Natural killer cell (primary cell): ENCODE measurements at regions not wholly inside any gene's neighbourhood (a gene's known extent, or its start where the extent isn't known, plus 50 kb on each side); places are given as distances from the start of the nearest gene placed in this dataset.

Experiments used
- ATAC-seq, 3 donors: fragments of 150-1000 bp in 2 of 3; fragments of 200-7000 bp in 1 of 3; cut with Tn5 transposase; 1 replicate in 1 of 3; 2 replicates in 2 of 3; pipeline ENCODE4 v1.10.0; 2021; ENCODE audit warnings: mild to moderate bottlenecking in 2 of 3, moderate library complexity in 2 of 3
- DNase-seq, 2 donors: peaks; one replicate each; pipeline versions ENCODE4 v3.0.0 to v3.0.0-alpha.2; 2013 to 2021; ENCODE audit warnings: mixed read lengths in 1 of 2
- H3K27ac ChIP-seq: one replicate; pipeline ENCODE4 v1.5.1; 2013; ENCODE audit warnings: mild to moderate bottlenecking, low read length
- H3K27me3 ChIP-seq: one replicate; pipeline ENCODE4 v1.6.1; 2013; ENCODE audit warnings: low read length; ENCODE audit not compliant: control insufficient read depth, insufficient read depth
- H3K36me3 ChIP-seq: one replicate; pipeline ENCODE4 v1.6.1; 2013; ENCODE audit warnings: low read length; ENCODE audit not compliant: control insufficient read depth, insufficient read depth
- H3K4me1 ChIP-seq: one replicate; pipeline ENCODE4 v1.6.1; 2013; ENCODE audit warnings: low read length; ENCODE audit not compliant: control insufficient read depth, insufficient read depth
- H3K4me3 ChIP-seq: one replicate; pipeline ENCODE4 v1.5.1; 2013; ENCODE audit warnings: low read length
- H3K9me3 ChIP-seq: one replicate; pipeline ENCODE4 v1.6.1; 2013; ENCODE audit warnings: low read length; ENCODE audit not compliant: control insufficient read depth, insufficient read depth
- H3K27ac Mint-ChIP-seq, 2 donors: one replicate each; pipeline ENCODE4 v1.8.0; 2022; ENCODE audit warnings: mild to moderate bottlenecking in 2 of 2, mixed read lengths in 2 of 2, moderate library complexity in 1 of 2
- H3K27me3 Mint-ChIP-seq, 2 donors: one replicate each; pipeline ENCODE4 v1.8.0; 2022; ENCODE audit warnings: low read depth in 2 of 2, mixed read lengths in 2 of 2
- H3K36me3 Mint-ChIP-seq: one replicate; pipeline ENCODE4 v1.8.0; 2022; ENCODE audit warnings: mixed read lengths
- H3K4me1 Mint-ChIP-seq, 2 donors: one replicate each; pipeline ENCODE4 v1.8.0; 2022; ENCODE audit warnings: mixed read lengths in 2 of 2
- H3K4me3 Mint-ChIP-seq: one replicate; pipeline ENCODE4 v1.8.0; 2022; ENCODE audit warnings: mild to moderate bottlenecking, moderate library complexity, mixed read lengths
- H3K9me3 Mint-ChIP-seq, 2 donors: one replicate each; pipeline ENCODE4 v1.8.0; 2022; ENCODE audit warnings: mixed read lengths in 2 of 2
- CTCF ChIP-seq: fragments of 200-600 bp; IDR thresholded peaks from one replicate; pipeline ENCODE4 v1.8.0; 2022; ENCODE audit warnings: antibody characterized with exemption
- WGBS: methylation state at CpG from one replicate; pipeline ENCODE4 v1.1.7; 2013; ENCODE audit warnings: missing lambda C conversion rate; ENCODE audit not compliant: insufficient coverage; 5-methylcytosine and 5-hydroxymethylcytosine counted together
- intact Hi-C: fragments of 100-400 bp; cut with micrococcal nuclease; formaldehyde crosslinking; loops from one replicate; pipeline ENCODE4 v1.14.2; 2022

DNA sequence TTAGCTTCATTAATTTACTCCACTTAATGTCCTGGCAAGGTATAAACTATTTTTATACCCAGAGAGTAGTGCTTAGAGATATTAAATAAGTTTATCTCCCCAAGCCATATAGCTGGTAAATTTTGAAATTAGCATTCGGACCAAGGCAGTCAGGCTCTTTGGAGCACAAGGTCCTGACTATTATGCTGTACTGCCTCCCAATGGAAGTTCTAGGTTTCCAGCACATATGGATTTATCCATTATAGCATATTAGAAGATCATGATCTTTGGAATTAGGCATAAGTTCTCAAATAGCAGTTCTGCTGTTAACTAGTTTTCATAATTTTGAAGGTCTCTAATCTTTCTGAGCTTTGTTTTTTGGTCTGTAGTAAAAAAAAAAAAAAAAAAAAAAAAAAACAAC, 835.3 kb upstream of the EPHA7 start:
- intact Hi-C loops = no loop called here
- no peak overlapping the region for H3K4me3 Mint-ChIP-seq
- ATAC-seq (no peak), DNase-seq (no peak)
- H3K36me3 ChIP-seq = no peaks in the 10 kb centered on the region
- H3K27ac ChIP-seq = no peak overlapping the region
- H3K9me3 Mint-ChIP-seq = peaks cover 2 to 6% of the 10 kb centered on the region in 2 donors
- H3K4me3 ChIP-seq = no peak overlapping the region
- no peak overlapping the region for H3K27ac Mint-ChIP-seq
- WGBS = no CpG with 5 or more reads among the region's 1 CpG
- no peaks in the 10 kb centered on the region for H3K9me3 ChIP-seq
- no peaks in the 10 kb centered on the region for H3K4me1 Mint-ChIP-seq
- no peaks in the 10 kb centered on the region for H3K4me1 ChIP-seq
- no peaks in the 10 kb centered on the region for H3K27me3 ChIP-seq
- no peaks in the 10 kb centered on the region for H3K27me3 Mint-ChIP-seq
- TF ChIP-seq CTCF = no peak
- H3K36me3 Mint-ChIP-seq = no peaks in the 10 kb centered on the region

DNA sequence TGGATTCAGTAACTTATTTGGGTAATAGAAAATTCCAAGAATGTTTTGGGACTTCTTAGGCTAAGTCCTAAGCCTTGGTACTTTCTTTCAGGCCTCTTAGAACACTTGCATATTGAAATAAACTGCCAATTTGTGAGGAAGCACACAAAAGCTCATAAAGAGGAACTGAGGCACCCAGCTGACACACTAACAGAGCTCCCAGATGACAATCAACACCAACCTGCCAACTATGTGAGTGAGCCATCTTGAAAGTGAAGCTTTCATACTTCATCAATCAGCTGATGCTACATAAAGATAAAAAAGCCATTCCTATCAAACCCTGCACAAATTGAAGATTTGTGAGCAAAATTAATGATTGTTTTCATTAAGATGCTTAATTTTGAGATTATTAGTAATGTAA, 832.5 kb upstream of the EPHA7 start:
- no peak overlapping the region for H3K27ac ChIP-seq
- DNase-seq = no peak
- no peaks in the 10 kb centered on the region for H3K36me3 Mint-ChIP-seq

DNA sequence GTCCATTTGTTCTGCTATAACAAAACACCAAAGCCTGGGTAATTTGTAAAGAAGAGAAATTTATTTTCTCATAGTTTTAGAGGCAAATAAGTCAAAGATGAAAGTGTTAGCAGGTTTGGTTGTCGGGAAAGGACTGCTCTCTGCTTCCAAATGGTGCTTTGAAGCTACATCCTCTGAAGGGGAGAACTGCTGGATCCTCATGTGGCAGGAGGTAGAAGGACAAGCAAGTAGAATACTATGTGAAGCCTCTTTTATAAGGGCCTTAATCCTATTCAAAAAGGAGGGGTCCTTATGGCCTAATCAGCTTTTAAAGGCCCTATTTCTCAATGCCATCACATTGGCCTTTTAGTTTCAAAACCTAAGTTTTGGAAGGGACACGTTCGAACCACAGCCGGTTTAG, 826.0 kb upstream of the EPHA7 start:
- Mint-ChIP-seq H3K36me3 (peaks cover 9% of the 10 kb centered on the region), H3K27ac (no peak overlapping the region), H3K4me3 (no peak overlapping the region), H3K9me3 (peaks cover 11 to 14% of the 10 kb centered on the region in 2 donors), H3K4me1 (no peaks in the 10 kb centered on the region), H3K27me3 (no peaks in the 10 kb centered on the region)
- H3K36me3 ChIP-seq = no peaks in the 10 kb centered on the region
- H3K27me3 ChIP-seq = no peaks in the 10 kb centered on the region
- no peaks in the 10 kb centered on the region for H3K4me1 ChIP-seq
- intact Hi-C loops = no loop called here
- no peaks in the 10 kb centered on the region for H3K9me3 ChIP-seq
- 78% methylated on average over 4 of the region's 4 CpGs for WGBS
- H3K4me3 ChIP-seq = no peak overlapping the region
- no peak overlapping the region for H3K27ac ChIP-seq
- ATAC-seq = no peak
- no peak for DNase-seq
- TF ChIP-seq CTCF = no peak

More for the DNA sequence above, 832.5 kb upstream of the EPHA7 start:
- Mint-ChIP-seq H3K27me3 (no peaks in the 10 kb centered on the region), H3K4me3 (no peak overlapping the region), H3K27ac (no peak overlapping the region), H3K4me1 (no peaks in the 10 kb centered on the region), H3K9me3 (peaks cover 6 to 10% of the 10 kb centered on the region in 2 donors)
- TF ChIP-seq CTCF = no peak
- no peaks in the 10 kb centered on the region for H3K9me3 ChIP-seq
- H3K4me1 ChIP-seq = no peaks in the 10 kb centered on the region
- no peaks in the 10 kb centered on the region for H3K36me3 ChIP-seq
- intact Hi-C loops = no loop called here
- ATAC-seq = no peak
- H3K4me3 ChIP-seq = no peak overlapping the region
- H3K27me3 ChIP-seq = no peaks in the 10 kb centered on the region

DNA sequence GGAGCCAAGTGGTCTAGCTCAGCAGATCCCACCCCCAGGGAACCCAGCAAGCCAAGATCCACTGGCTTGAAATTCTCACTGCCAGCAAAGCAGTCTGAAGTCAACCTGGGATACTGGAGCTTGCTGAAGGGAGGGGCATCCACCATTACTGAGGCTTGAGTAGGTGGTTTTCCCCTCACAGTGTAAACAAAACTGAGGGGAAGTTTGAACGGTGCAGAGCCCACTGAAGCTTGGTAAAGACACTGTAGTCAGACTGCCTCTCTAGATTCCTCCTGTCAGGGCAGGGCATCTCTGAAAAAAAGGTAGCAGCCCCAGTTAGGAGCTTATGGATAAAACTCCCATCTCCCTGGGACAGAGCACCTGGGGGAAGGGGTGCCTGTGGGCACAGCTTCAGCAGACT, 819.5 kb upstream of the EPHA7 start:
- H3K4me3 ChIP-seq = no peak overlapping the region
- H3K9me3 Mint-ChIP-seq = peaks cover 12 to 18% of the 10 kb centered on the region in 2 donors
- H3K27ac ChIP-seq = no peak overlapping the region
- H3K27me3 Mint-ChIP-seq = no peaks in the 10 kb centered on the region
- no peaks in the 10 kb centered on the region for H3K4me1 ChIP-seq
- no peaks in the 10 kb centered on the region for H3K36me3 ChIP-seq
- no peaks in the 10 kb centered on the region for H3K27me3 ChIP-seq
- TF ChIP-seq CTCF = no peak
- ATAC-seq (no peak), DNase-seq (no peak)
- WGBS = 7% methylated on average over 1 of the region's 1 CpG
- no peak overlapping the region for H3K4me3 Mint-ChIP-seq
- intact Hi-C loops = no loop called here
- H3K27ac Mint-ChIP-seq = no peak overlapping the region
- no peaks in the 10 kb centered on the region for H3K4me1 Mint-ChIP-seq
- H3K9me3 ChIP-seq = peaks cover 4% of the 10 kb centered on the region
- peaks cover 15% of the 10 kb centered on the region for H3K36me3 Mint-ChIP-seq
